NCI-H82 (cell line): ENCODE measurements at regions not wholly inside any gene's neighbourhood (a gene's known extent, or its start where the extent isn't known, plus 50 kb on each side); places are given as distances from the start of the nearest gene placed in this dataset.

Source experiments
- DNase-seq: peaks from one replicate; lab custom pipeline; 2025; lab: John Stamatoyannopoulos, UW

DNA sequence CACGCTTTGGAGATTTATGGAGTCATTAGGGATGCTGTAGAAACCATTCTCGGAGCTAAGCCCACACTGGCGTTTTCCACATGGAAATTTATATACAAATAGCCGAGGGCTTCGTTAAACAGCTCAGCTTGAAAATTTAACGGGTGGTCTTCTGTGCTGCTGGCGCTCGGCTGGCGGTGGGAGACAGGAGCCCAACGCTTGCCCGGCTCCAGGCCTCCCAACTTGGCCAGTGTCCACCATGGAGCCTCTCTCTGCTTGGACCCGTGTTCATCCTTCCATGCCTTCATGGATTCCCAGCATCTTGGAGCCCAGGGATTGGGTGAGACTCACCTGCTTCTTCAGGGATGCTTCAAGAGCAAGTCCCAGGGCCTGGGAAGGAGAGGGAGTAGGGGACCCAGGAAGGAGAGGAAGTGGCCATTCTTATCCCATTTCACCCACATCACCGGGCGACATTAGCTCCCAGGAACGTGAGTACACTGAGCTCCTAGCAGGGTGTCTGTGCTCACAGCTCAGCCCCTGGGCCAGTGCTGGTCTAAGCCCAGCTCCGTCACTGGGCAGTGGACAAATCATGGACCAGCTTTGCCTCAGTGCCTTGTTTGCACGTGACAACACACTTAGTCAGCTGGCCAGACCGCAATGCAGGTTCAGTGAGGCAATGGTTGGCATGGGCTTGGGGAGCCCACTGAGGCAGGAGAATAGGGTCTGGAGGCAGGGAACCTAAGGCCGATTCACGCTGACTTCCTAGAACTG is 944.3 kb downstream of the BRD1 start:
- DNase-seq, result no peak

DNA sequence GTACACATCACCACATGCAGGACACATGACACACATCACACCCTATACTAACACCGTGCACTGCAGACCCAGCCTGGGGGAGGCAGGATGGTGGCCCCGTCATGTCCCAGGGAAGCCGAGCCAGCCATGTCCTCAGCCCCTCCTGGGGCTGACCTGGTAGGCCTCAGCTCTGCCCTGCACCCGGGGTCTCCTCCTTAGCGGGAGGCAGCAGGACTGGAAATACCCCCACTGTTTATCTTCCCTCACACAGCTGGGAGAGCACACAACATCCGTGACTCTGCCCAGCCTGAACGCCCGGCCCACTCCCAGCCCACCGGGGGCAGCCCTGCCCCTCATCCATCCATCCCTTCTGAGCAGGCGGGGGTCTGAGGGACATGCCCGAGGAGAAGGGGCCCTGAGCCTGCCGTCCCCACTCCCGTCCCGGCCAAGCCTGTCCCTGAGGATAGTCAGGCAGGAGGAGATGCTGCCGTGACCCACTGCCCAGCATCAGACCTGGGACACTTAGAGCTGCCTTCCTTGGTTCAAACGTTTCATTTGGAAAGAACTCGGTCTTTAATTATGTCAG is 945.0 kb downstream of the BRD1 start:
- no peak for DNase-seq

DNA sequence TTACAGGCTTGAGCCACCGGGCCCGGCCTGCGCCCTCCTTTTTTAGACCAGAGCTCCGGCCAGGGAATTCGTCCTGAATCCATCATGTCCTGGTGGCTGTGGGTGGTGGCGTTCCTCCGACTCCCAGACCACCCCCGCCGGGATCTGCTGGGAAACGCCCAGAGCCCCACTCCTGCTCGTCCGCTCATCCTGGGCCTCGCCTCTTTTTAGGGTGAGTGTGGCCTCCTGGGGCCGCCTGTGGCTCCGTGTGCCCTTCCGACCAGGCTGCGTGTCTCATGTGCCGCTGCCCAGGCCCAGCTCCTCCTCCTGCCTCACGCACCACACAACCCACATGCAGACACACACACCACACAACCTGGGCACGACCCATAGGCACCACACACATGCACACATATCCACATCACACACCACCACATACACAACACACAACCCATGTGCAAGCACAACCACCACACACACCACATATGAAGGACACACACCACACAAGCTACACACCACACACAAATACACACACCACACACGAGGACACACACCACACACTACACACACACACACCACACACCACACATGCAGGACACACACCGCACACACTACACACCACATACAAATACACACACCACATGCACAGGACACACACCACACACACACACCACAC is 946.2 kb downstream of the BRD1 start:
- no peak for DNase-seq

DNA sequence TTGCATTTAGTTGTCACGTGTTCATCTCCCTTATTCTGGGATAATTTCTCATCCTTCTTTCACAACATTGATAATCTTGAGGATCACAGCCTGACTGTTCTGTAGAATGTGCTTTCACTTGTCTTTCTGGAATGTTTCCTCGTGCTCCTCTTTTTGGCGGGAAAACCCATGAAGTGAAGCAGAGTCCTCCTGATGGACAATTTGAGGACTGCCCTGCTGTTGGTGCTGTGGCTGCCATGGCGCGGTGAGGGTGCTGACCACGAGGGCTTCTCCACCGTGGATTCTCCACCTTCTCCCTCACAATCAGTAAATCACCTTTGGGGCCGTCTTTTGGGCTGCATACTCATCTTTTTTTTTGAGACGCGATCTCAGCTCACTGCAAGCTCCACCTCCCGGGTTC is 946.9 kb downstream of the BRD1 start:
- DNase-seq, result no peak

DNA sequence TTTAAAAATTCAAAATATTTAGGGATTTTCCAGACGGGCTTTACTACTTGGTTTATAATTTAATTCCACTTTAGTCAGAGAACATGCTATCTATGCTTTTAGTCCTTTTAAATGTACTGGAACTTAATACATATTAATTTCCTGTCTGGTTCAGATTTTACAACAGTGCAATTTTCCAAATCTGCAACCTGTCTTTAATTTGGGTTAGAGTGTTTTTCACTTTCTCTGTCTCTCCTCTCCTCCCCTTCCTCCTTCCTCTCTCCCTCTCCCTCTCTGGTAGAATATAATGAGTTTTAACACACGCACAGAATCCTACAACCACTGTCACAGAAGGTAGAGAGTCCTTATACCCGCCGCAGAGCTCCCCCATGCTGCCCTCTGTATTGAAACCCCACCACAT is 950.7 kb downstream of the BRD1 start:
- no peak for DNase-seq

DNA sequence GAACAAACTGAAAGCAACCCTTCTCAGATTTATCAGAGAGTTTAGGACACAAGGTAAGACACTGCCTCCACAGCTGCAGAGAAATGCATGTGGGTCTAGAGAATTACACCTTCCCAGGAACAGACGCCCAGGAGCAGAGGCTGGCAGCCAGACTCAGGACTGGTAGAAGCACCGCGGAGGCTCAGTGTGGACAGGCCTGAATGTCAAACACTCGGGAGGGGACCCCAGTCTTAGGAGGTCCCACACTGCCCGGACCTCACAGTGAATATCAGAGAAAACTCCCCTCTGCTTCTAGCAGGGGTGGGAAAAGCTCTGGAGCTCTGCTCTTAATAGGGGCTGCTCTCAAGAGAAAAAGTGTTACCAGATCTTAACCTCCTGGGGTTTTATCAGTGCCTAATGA is 952.7 kb downstream of the BRD1 start:
- no peak for DNase-seq

DNA sequence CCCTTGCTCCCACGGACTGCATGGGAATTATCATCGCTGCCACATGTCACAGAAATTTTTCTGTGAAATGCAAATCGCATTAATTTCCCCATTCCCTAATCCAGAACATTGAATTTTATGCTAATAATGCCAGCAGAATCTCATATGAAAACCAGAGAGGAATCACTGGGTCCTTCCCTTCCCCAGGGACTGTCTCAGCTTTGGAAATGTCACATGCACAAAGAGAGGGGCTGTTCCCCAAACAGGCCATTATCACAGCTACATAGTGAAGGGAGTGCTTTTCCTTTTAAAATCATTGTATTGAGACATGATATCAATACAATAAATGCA is 954.5 kb downstream of the BRD1 start:
- DNase-seq, result no peak

DNA sequence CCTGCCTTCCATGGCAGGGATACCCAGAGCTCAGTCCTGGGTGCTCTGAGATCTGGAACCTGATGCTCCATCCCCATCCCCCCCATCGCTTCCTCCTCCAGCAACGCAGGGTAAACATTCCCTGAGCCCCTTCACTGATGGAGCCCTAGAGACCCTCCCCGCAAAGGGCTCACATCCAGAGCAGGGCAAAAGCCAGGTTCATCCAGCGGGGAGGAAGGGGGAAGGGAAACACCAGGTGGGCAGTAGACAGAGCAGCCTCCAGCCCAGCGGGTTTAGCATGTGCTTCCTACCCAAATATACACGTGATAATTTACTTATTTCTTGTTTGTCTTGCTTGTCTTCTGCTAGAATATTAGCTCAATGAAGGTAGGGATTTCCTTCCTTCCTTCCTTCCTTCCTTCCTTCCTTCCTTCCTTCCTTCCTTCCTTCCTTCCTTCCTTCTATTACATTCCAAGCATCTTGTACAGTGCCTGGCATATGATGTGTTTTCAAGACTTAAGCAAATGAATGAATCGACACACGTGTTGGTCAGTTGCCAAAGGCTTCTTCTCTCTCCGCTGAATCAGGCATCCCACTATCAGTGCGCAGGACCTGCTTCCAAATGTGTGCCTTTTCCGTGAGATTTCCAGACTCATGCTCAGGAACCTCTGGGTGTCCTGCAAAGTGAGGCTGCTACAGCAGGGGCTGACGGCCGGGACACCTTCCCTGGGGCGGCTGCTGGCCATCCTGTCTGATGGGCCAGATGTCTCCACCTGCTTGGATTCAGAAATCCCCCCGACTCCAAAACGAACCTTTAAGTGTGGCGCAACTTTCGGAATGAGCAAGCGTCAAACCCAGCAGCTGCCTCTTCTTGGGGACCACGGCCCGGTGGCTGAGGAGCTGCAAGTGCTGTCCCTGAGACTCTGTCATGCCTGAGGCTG is 955.1 kb downstream of the BRD1 start:
- DNase-seq, result no peak

DNA sequence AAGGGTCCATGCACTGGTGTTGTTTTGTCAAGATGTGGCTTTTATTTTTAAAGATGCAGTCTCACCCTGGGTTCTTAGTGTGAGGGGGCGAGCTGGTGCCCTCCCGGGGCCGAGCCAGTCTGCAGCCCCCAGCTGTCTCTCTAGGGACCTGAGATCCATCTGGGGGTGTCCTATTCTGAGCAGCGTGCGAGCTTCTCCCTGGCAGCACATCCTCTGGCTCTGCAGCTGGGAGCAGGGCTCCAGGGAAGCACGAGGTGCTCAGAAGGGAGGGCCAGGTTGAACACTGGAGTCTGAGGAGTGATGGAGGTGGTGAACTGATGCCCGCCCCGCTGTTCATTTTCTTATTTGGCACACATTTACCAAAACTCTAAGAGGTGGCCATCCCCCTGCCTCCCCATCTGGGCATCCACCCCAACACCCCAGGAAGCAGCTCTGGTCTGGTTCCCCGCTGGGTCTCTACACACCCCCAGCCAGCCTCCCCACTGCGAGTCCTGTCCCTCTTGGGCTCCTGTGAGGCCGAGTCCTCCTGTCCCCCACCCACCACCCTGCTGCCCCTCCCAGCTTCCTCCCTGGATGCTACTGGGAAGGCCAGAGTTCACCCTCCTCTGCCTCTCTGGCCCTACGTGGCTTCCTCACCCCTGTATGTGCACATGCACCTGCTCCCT is 956.4 kb downstream of the BRD1 start:
- DNase-seq, result no peak

DNA sequence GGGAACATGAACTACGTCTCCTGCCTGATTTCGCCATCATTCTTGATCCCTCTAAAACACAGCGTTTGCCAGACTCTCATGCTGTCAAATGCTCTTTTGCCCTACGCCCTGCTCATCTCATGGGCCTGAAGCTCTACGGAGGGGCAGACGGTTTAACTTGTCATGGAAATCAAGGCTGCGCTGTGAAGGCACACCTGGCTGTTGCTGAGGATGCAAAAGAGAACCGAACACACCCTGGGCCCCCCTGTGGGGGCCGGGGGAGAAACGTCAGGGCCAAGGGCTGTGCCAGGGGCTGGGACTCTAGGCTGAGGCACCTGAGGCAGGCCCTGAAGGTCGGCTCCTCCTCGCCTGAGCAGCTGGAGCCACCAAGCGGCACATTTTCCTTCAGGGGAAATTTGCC is 957.2 kb downstream of the BRD1 start:
- no peak for DNase-seq

DNA sequence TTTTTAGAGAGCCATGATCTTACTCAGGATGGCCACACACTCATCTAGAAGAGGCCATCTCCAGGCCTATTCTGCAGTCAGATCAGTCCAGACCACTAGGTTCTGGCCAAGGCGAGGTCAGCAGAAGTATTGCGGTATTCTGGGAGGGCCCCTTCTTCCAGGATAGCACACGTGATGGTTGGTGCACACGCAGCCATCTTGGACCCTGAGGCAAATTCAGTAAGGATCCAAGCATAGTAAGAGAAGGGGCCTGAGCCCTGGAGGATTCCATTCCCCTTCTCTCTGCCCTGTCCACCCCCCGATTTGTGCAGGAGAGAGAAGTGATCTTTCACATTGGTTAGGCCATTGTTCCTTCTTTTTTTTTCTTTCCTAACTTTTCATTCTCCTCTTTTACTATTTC is 957.9 kb downstream of the BRD1 start:
- DNase-seq, result no peak

DNA sequence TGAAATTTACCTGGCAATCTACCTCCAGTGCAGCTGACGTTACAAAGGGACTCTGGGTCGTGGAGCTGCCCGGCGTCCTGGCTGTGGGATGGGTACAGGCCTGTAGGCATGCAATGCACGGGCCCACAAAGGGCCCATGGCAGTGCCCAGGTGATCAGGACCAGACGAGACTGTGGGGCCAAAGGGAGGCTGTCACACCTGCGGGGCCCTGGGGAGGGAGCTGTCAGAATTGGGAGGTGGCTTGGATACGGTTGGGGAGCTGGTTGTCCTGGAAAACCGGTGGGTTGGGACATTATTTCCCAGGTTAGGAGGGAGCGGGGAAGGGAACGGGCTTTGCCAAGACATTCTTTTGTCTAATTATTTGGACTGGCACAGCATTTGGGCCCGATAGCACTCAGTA is 958.5 kb downstream of the BRD1 start:
- no peak for DNase-seq

DNA sequence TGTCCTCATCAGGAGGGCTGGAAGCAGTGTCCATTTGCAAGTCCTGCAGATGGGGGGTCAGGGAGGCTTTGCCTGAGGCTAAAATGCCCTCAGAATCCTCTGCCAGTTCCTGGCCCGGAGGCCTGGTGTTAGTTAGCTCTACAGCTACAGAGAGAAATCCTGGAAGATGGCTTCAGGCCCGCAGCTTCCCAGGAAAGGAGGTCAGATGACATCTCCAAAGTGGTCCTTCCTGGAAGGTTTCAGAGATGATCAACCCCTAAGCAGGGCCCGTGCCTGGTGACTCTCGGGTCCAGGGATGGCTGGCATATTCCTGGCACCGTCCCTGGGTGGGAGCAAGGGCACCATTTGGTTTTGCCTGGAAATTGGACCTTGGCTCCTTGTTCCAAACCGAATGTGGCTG is 959.1 kb downstream of the BRD1 start:
- DNase-seq, result no peak

DNA sequence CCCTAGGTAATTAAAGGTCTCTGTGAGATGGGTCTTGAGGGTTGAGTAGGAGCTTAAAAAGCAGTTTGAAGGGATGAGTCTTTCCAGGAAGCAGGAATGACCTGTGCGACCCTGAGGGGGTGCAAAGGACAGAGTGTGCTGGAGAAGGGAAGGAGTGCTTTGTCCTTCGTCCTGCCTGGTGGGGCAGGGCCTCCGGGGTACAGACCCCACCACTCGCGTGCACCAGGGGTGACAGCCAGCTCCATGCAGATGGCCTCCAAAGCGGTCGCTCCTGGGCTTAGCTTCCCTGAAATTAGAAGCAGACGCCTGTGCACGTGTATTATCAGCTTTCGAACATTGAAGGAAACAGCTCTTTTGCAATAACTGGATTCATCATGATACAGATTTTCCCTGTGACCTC is 959.8 kb downstream of the BRD1 start:
- no peak for DNase-seq

DNA sequence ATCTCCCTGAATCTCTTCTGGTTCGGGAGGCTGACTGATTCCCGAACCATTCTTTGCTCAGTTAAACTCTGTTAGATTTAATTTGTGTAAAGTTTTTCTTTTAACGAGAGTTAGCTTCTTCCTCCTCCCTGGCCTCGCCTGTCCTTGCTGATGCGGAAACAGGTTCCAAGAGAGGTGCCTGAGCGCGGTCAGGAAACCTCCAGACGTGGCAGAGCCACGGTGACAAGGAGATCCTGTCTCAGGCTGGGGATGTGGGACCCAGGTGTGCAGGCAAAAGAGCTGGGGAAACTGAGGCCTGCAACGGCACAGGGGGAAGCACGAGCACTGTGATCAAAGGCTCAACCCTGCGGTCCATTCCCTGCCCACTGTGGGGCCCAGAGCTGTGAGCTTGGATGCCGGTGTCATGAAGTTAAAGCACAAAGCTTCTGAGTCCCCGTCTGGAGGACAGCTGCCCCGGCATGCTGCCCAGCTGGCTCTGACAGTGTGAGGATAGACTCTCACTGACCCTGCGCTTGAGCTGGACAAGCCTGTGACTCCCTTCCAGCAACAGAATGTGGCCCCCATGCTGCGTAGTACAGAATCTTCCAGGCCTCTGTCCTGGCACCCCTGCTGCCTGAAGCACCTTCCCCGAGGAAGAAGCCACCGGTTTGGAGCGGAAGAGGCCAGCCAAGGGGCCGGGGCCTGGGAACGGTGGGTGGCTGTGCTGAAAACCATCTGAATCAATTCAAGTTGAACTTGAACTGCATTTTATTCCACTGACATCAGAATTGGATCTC is 960.6 kb downstream of the BRD1 start:
- DNase-seq, result no peak

DNA sequence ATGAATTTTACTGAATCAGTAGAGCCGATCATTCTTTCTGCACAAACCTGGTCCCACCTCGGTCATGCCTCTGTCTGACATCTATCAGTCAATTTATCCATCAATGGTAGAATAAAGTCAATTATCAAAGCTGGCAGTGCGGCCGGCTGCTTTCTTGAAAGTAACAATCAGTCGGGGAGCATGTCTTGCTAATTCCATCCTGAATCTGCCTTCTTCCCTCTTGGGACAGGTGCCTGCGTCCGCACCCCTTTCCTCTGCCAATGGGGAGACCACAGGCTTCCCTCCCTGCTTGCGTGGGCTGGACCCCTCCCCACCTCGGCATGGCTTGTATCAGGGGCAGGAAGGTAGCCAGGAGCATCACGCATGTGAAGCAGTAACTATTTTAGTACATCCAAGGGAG is 962.9 kb downstream of the BRD1 start:
- DNase-seq, result no peak

DNA sequence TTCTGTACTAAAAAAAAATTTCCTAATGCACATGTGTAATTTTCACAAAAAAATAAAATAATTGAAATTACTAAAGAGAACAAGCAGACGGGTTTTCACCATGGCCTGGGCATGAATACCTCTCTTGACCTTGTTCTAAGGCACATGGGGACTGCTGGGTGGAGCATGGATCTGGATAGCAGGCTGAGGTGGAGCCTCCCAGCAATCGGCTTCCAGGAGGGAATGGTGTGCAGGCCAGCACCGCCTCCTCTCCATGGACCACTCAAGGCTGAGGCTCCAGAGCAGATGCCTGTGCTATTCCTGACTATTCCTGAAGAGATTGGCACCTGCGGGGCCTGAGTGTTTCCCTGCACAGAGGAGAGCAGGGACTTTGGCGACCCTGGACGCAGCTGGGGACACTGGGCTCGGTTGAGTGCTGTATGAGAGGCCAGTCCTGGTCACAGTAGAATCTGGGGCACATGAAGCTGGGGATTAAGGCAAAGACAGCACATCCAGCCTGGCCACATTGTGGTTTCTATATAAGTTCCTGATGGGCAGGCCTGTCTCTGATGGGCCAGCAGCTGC is 963.6 kb downstream of the BRD1 start:
- no peak for DNase-seq

DNA sequence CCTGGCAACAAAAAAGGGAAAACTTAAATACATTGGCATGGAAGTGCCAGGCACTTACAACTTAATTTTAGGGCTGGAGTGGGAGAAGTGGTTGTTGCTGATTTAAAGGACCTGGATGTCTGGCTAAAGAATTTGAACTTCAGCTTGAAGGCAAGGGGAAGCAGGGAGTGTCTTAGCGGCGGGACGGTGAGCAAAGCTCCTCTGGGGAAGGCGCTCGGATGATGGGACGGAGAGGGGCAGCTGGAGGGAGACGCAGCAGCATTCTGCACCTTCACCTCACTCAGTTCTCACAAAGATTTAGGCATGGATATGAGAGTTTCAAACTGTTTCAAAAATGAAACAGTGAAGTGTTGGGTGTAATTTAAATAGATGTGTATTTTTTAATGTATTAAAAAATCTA is 967.1 kb downstream of the BRD1 start:
- no peak for DNase-seq

DNA sequence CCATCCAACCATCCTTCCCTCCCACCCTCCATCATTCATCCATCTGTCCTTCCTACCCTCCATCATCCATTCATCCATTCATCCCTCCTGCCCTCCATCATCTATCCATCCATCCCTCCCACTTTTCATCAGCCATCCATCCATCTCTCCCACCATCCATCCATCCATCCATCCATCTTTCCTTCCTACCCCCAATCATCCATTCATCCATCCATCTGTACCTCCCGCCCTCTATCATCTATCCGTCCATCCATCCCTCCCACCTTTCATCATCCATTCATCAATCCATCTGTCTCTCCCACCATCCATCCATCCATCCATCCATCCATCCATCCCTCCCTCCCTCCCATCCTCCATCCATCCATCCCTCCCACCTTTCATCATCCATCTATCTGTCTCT is 968.8 kb downstream of the BRD1 start:
- DNase-seq, result no peak

DNA sequence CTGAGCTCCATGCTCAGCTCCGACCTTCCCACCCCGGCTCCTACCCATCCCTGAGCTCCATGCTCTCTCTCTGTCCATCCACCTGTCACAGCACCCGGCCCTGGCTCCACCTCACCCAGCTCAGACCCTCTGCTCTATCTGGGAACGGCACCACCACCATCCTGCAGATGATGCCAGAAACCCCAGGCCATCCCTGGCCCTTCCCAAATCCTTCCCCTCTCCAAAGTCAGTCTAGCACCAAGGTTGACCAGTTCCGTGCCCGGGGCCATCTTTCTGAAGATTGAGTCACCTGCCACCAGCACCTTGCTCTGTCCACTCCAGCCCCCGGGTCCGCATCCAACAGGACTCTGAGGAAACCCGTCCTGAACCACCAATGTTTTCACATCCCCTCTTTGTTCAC is 969.6 kb downstream of the BRD1 start:
- no peak for DNase-seq

DNA sequence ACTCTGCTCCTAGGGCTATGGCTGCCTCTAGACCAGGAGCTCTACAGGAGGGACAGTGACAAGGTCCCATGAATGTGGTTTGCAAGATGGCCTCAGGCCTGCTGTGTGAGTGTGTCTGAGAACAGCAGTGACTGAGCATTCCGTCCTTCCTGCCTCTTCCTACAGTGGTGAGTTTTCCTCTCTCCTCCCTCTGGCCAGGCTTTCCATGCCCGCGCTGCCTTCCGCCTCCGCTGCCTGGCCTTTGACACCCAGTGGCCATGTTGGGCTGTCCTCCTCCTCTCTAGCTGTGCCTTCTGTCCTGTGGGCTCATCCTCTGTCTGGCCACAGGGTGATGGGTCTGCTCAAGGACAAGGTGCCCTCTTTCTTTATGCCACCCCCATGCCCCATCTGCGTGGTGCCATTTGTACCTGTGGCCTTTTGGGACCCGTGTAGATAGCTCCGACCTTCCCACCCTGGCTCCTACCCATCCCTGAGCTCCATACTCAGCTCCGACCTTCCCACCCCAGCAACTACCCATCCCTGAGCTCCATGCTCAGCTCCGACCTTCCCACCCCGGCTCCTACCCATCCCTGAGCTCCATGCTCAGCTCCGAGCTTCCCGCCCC is 970.4 kb downstream of the BRD1 start:
- no peak for DNase-seq
